ENCODE measurements at regions not wholly inside any gene's neighbourhood (a gene's known extent, or its start where the extent isn't known, plus 50 kb on each side); places are given as distances from the start of the nearest gene placed in this dataset.
"Not testable (repeated sequence)": the region's sequence is repeated elsewhere in the genome, so short reads cannot be mapped to it uniquely, and the experiment has no call there.

GRCh38 chr1:88610687-88611086 is 73.4 kb upstream of the PKN2 start:
- no peak for DNase-seq (ENCODE audit: low read depth in 2 of 2)

DNA sequence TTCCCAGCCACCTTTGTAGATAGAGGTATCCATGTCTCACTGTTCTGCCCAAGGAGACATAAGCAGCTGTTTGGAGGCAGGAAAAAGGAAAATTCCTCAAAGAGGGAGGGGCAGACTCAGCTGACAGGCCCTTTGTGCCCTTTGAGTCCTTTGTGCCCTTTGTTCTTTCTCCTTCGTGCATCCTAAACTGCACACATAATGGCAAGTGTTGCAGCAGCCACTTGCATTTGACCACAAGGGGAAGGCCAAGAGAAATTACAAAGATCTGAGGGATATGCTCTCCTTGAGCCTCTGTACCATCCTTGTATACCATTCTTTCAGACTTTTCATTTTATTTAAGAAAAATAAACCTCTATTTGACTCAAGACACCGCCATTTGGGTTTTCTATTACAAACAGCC is 71.8 kb upstream of the PKN2 start:
- DNase-seq (ENCODE audit: low read depth in 2 of 2): no peak

DNA sequence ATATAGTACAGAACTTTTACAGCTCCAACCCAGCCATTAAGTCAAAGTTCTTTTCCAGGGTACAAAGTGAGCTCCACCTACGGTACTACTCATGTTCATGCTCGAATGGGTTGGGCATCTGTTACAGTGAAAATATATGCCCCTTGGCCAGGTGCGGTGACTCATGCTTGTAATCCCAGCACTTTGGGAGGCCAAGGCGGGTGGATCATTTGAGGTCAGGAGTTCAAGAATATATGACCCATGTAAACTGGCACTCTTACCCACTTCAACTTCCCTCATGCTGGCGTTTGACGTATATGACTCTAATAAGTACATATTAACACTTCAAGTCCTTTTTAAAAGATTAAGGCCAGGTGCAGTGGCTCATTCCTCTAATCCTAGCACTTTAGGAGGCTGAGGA is 71.3 kb upstream of the PKN2 start:
- DNase-seq (ENCODE audit: low read depth in 2 of 2): no peak

DNA sequence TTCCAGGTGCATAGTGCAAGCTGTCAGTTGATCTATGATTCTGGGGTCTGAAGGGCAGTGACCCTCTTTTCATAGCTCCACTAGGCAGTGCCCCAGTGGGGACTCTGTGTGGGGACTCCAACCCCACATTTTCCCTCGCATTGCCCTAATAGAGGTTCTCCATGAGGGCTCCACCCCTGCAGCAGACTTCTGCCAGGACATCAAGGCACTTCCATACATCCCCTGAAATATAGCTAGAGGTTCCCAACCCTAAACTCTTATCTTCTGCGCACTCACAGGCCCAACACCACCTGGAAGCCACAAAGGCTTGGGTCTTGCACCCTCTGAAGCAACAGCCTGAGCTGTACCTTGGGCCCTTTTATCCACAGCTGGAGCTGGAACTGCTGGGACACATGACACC is 65.7 kb upstream of the PKN2 start:
- no peak for DNase-seq (ENCODE audit: low read depth in 2 of 2)

- DNase-seq (ENCODE audit: low read depth in 2 of 2): not testable (repeated sequence)
These were observed 61.0 kb upstream of the PKN2 start for GRCh38 chr1:88623101-88623500.

All from stimulated activated CD8-positive, alpha-beta memory T cell treated with anti-CD3 and anti-CD28 coated beads, Interleukin-2, amount 100 ng/mL, for 48 hours (primary cell).